COLO668 (cell line): ENCODE measurements at regions not wholly inside any gene's neighbourhood (a gene's known extent, or its start where the extent isn't known, plus 50 kb on each side); places are given as distances from the start of the nearest gene placed in this dataset.
"Not testable (repeated sequence)": the region's sequence is repeated elsewhere in the genome, so short reads cannot be mapped to it uniquely, and the experiment has no call there.

Source experiments
- DNase-seq: peaks from one replicate; lab custom pipeline; 2025; ENCODE audit not compliant: unreplicated experiment; lab: John Stamatoyannopoulos, UW

DNA sequence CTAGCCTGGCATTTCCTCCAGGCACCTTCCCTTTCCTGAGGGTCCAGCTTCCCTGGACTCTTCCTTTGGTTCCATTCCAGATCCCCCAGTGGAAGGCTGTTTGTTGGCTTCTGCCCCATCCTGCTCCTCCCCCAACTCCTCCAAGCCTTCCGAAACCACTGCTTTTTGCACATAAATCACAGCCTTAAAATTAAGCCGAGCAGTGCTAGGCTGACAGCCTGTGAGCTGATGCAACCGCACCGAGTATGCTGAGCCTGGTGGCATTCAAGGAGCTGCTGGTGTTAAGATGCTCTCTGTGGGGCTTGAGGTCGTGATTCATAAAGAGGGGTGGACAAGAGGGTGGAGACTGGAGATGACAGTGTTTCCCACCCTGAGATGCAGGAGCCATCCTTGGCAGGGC is 266.6 kb upstream of the C1orf174 start:
- DNase-seq, result no peak

DNA sequence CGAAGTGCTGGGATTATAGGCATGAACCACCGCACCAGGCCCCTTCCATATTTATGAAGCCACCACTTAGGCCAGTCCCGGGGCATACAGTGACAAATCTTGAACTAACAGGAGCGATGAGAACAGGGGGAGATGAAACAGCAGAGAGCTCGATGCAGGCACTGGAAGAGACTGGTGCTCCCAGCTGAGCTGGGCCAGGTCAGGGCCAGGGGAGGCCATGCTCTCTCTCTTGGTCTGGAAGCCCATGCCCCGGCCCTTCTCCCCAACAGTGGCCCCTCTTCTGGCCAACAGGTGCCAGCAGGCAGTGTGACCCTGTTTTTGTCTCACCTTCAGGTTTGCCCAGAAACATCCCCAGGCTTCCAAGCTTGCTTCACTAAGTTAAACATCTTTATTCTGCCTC is 269.9 kb upstream of the C1orf174 start:
- no peak for DNase-seq

DNA sequence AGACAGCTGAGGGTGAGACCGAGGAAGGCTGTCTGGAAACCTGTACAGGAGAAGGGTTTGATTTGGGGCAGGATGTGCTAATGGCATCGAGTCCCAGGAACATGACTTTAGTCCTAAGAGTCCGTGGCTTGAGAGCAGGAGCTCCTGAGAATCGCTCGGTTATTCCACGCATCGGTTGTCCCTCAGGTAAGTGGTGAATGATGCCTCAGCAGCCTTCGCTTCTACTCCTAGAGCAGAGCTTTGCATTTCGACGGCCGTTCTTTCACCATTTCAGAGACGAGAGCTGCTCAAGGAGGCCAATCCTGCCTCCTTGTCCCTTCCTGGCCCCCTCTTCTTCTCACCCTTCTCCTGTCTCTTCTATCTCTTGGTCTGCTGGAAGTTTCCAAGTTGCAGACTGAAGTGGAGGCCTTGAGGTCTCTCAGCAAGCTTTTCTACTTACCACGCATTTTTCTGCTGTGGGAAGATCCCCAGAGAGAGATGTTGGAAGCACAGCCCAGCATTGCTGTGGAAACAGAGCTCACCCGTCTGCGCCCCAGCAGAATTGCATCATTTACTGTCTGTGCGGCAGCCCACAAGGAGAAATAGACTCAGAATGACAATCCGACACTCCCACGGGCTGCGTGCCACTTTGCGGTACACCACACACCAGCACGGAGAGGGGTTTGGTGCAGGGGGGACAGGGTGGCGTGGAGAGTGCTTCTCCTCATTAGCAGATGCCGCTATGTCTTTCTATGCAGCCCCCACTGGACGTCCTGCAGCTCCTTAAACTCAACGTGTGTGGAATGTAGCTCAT is 270.7 kb upstream of the C1orf174 start:
- no peak for DNase-seq

DNA sequence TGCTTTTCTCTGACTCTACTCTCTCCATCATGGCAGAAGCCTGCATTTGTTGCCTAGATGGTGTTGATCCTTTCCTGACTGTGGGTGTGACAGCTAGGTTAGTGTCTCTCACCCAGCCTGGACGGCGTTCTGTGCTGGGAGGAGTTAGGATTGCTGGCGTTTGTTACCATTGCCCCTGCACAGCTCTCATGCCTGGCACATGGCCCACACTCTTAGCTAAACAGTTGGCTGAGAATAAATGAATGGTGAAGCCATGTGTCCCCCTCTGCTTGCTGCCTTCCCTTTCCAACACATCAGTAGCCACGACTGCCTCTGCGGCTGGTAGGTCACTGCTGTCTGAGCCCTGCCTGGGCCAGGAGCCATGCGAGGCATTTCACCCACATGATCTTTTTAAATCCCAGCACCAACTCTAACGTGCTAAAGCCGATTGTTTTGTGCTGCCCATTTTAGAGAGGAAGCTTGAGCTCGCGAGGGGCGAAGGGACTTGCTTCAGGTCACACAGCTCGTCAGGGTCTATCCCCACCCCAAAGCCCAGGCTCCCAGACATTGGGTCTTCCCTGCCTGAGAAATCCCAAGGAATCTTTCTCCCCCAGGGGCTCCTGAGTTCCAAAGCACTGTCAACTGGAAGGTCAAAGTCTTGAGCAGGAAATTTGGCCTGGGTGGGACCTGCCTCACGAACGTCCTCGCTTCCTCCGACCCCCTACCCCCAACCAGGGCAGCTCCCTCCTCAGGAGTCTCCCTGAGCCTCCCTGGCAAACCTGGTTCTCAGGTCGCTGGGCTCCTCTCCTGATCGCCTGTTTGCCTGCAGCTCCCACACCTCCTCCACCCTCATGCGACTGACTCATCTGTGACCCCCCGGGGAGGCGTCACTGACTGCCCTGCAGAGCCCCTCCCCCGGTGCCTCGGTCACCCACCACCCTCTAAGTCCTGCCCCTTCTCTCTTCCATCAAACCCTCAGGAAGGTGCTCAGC is 271.7 kb upstream of the C1orf174 start:
- DNase-seq, result no peak

DNA sequence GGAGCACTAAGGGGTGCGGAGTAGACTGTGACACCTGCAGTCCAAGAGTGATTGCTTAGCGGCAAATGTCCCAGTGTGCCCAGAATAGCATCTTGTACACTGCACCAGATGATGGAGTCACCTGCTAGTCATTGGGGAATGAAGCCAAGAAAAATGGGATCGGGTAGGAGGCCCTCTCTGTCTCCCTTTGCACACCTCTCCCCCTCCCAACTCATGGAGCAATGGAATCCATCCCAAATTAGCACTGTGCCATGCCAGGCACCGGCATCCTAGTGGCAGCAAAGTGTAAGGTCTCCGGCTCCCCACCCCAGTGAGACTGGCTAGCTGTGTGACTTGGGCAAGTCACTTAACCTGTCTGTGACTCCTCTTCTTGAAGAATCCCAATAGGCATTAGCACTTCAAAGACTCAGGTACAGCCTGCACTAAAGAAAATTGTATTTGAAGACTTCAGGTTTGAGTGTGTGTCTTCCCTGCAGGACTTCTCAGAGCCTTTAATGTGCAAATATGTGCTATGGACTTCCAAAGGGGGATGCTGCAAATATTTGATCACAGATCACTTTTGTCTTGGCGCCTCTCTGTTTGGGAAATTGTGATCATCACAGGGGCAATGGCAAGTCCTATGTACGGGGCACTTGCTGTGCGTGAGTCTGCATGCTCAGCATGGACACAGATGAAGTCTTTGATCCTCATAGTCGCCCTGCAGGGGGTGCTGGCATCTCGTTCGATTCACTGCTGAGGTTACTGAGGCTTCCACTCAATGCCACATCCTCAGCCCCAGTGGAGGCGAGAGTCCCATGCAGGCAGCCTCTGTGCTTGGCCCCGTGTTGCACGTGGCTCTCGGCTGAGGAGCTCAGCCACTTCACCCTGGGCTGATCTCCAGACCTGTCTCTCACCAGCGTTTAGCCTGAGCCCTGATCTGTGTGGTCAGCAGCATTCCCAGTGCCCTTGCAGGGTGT is 272.9 kb upstream of the C1orf174 start:
- DNase-seq, result no peak

DNA sequence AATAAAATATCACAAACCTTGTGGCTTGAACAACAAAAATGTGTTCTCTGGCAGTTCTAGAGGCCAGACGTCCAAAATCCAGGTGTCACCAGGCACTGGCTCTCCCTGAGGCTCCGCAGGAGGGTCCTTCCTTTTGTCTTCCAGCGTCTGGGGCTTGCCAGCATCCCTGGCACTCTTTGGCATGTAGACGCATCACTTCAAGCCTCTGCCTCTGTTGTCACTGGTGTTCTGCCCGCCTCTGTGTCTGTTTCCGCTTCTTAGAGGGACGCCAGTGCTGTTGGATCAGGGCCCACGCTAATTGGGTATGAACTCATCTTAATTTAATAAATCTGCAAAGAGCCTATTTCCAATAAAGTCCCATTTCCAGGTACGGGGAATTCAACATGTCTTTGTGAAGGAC is 273.7 kb upstream of the C1orf174 start:
- no peak for DNase-seq

DNA sequence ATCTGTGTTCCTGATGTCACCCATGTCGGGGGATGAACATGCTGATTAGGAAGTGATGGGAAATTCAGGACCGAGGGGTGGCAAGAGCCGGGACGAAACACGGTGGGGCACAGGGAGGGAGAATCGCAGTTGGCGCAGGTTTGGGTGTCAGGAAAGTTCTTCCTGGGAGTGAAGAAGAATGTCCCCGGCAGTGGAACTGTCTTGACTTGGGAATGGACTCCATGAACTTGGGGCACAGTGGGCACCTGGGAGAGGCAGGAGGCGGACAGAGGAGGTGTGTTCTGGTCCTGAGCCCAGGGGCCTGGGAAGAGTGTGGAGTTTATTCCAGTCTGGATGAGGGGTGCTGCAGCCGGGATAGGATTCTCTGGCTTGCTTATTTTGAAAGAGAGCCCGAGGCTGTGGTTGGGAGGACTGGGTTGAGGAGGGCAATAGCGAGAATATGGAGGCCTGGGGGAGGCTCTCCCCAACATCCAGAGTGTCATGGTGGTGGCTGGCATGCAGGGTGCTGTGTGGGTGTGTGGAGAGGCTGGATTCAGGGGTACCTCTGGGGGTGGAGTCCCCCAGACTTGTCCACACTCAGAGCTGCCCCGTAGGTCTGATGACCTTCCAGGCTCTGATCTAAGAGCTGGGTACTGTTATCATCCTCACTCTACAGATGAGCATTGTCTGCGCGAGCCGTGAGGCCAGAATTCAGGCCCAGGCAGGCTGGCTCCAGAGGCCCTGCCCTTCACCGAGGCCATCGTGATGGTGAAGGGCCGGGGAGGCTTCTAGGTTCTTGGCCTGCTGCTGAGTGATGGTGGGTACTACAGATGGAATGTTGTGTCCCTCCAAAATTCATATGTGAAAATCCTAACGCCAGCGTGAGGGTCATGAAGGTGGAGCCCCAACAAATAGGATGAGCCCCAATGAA is 274.5 kb upstream of the C1orf174 start:
- DNase-seq, result no peak

DNA sequence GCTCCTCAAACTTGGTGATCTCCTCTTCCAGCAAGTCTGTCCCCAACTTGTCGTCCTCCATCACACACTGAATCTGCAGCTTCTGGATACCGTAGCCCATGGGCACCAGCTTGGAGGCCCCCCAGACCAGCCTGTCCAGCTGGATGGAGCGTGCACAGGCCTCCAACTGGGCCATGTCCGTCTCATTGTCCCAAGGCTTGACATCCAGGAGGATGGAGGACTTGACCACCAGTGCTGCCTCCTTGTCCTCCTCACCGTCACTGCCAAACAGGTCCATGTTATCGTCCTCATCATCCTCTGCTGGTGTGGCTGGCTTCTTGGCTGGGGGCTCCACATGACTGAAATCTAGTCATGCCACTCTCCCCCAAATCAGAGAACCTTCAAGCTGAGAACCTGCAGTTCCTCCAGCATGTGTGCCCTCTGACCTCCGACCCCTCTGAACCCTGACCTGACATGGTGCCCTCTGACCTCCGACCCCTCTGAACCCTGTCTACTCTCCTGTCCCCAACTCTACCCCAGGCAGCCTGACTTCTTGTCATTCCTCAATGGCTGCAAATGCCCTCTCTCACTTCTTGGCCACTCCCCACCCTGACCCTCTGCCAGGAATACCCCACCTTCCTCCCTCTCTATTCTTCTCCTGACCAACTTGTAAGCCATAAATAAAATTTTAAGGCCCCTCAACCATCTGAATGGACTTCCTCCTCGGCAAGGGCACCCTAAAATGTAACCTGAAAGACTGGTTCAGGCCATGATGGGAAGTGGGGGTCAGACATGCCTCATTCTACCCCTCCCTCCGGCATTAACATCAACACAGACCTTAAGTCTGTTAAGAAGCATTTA is 275.7 kb upstream of the C1orf174 start:
- DNase-seq, result no peak

DNA sequence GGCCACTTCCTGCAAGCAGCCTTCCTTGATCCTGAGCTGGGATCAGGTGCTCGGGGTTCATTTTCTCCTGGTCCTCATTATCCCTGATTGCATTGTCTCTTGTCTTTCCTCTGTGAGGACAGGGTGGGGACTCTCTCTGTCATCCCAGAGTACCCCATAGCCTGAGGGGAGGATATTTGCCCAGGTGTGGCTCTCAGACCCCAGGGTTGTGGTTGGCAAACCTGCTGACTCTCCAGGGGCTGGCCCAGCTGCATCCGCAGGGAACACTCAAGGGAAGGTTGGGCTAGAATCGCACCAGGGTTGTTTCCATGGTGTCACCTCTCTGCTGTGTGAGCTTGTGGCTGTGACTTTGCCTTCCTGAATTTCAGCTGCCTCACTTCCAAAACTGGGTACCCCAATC is 276.8 kb upstream of the C1orf174 start:
- no peak for DNase-seq

DNA sequence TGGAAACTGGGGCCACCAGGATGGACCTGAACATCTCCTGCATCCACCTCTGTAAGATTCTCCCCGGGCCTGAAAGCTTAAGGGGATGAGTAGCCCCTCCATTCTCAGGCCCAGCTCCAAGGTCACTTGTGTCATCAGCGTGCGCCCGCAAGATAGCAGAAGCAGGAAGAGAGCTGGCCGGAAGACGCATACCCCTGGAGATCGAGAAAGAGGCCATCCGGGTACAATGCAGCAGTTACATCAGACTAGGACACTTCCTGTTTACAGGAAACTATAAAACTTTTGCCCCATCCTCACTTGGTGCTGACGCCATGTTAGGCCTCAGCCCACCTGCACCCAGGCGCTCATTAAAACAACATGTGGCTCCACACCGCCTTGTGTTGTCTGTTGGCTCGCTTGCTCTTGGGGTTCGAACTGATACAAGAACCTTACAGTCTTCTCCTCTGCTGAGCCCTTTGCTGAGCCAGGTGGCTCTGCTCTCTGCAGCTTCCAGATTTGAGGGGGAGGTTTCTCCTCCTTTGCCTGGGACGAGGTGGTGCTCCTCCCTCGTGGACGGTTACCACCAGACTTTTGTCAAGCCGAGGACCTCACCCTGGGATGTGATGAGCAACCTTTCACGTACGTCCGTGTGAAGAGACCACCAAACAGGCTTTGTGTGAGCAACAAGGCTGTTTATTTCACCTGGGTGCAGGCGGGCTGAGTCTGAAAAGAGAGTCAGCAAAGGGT is 277.5 kb upstream of the C1orf174 start:
- DNase-seq, result no peak

DNA sequence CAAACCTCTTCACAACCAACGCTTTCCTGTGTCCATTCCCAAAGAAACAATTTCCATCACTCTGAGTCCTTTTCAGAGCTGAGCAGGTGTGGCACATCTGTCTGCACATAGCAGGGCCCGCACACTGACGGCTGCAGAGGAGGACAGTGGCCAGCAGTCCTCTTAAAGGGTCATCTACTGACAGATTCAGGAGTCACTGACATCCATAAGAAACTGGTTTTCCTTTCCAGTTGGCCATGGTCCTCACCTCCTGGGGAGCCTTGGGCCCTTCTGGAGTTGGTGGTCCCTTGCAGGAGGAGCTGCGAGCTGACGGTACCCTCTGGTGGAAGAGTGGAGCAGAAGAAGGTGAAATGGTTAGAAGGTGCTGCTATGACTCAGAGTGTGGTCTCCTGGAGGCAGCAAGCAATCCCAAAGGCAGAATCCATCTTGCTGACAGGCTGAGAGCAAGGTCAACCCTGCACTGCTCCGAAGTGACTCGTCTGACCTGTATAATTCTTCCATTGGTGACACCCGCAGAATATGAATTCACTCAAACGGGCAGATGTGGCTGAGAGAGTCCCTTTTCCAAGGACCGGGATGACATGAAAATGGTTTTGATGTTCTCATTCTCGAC is 278.5 kb upstream of the C1orf174 start:
- DNase-seq, result no peak

DNA sequence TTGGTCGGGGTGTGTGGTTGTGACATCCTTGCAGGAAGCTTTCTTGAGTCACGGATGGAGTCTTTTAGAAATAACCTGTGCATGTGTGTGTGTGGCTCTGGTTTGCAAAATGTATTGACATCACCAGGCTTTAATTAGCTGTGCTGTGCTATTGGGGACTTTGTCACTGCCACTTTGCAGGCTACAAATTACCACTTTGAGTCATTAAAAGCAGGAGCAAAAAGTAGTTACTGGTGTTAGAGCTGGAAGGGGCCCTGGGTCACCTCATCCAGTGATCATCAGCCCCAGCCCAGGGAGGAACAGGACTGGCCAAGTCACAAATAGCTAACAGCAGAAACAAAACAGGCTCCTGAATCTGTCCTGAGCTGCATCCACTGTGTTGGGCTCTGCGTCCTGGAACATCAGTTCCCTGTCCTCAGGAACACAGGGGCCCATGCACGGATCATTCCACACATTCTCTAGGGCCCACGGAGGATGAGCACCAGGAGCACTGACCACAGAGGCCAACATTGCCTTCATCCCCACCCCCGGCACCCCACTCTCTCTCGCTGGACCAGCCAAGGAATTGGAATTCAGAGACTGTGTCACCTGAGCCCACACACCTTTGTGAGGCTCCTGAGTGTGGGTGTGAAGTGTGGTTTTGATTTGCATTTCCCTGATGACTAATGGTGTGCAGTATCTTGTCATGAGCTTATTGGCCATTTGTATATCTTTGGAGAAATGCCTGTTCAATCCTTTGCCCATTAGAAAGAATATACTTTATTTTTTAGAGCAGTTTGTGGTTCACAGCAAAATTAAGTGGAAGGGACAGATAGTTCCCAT is 280.1 kb upstream of the C1orf174 start:
- no peak for DNase-seq

DNA sequence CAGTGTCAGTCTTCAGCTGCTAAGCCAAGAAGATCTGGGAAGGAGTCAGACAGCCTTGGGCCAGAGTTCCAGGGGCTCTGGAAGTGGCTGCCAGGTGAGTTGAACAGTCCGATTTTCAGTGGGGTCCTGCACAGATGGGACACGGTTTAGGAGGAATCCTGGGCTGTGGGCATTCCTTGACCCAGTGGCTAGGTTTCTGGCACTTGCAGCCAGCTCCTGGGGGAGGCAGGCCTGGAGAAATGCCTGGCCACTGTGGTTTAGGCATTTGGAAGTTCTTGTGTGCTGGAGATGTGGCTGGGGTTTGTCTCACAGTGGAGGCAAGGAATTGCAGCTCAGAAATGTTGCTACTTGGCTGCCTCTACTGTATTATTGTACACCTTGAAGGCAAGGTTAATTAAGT is 286.4 kb upstream of the C1orf174 start:
- DNase-seq, result not testable (repeated sequence)

DNA sequence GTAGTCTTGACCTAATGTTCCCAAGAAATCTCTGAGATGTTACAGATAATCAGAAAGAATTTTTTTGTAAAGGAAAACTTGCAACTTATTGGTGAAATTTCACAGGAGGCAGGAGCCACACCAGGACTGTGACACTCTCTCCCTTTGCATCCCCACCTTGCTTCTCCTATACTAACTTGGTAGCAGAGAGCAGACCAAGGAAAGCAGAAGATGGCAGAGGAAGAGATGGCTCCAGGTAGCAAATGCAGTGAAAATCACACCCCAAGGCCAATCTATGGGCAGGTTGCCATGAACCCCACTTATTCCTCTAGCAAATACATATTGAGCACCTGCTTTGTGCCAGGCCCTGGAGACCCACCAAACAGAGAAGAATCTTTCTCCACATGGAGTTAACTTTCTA is 303.4 kb upstream of the C1orf174 start:
- no peak for DNase-seq

DNA sequence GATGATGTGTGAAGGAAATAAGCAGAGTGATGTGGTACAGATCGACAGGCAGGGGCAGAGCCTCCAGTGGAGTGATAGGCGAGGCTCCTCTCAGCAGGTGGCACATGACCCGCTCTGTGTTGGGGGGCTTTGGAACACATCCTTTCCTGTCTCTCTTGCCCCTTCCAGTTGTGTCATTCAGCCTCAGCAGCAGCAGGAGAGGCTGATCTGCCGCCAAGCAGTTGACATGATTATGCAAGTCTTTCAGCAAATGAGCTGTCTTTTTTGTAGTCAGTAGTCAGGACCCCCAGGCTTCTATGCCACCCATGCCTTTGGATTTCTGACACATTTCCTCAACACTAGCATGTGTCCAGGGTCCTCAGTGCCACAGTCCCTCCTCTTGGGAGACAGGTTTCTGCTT is 307.1 kb upstream of the C1orf174 start:
- no peak for DNase-seq

DNA sequence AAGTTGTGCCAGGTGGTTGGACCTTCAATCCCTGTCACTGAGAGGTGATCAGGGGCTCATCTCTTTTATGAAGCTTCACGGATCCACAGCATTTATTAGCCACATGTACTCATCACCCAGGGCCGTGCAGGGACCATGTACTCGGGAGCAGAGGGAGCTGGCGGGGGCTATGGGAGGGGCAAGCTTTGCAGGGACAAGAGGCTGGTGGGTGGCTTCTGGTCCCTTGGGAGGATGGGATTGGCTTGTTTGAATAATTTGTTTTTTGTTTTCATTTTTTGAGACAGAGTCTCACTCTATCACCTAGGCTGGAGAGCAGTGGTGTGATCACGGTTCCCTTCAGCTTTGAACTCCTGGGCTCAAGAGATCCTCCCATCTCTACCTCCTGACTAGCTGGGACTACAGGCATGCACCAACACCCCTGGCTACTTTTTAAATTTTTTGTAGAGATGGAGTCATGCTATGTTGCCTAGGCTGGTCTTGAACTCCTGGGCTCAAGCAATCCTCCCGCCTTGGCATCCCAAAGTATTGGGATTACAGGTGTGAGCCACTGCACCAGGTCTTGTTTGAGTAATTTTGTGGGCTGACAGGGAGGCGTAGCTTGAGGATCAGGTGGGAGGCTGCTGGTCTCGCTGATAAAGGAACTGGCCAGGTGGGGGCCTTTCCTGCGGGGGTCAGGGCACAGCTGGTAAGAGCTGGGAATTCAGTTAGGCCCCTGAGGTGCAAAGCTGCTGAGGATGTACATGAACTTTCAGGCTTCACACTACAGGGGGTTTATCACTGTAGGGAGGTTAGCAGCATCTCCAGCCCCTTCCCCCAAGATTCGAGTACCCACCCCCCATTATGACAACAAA is 308.0 kb upstream of the C1orf174 start:
- no peak for DNase-seq
